ENCODE measurements at regions not wholly inside any gene's neighbourhood (a gene's known extent, or its start where the extent isn't known, plus 50 kb on each side); places are given as distances from the start of the nearest gene placed in this dataset.

GRCh38 chr10:4533621-4534020 is 292.4 kb upstream of the AKR1E2 start:
- TF ChIP-seq EZH2 (IDR thresholded peaks at IDR 0.05; ENCODE audit: borderline replicate concordance, insufficient read depth, low read depth, low read length, poor library complexity, severe bottlenecking) (no peak), CTCF (IDR thresholded peaks at IDR 0.05) (no peak)
- CTCF ChIA-PET = no interaction called here
- Histone ChIP-seq H3K27ac (ENCODE audit: low read length in 2 of 2) (no peak overlapping the region), H3K79me2 (ENCODE audit: control insufficient read depth, insufficient read depth, low read length) (no peaks in the 10 kb centered on the region), H3K4me3 (ENCODE audit: control extremely low read depth in 1 of 5, extremely low read depth in 1 of 5, insufficient read depth in 1 of 5, low read depth in 2 of 5, low read length in 4 of 5) (no peak overlapping the region), H3K4me2 (replicated peaks; ENCODE audit: low read depth, low read length, poor library complexity, severe bottlenecking) (no peak overlapping the region), H3K9ac (ENCODE audit: low read length) (no peak overlapping the region), H4K20me1 (ENCODE audit: control insufficient read depth, insufficient read depth, low read length, poor library complexity, severe bottlenecking) (no peaks in the 10 kb centered on the region), H3K27me3 (replicated peaks in 1 of 4; ENCODE audit: control extremely low read depth in 1 of 4, control insufficient read depth in 3 of 4, insufficient read depth in 4 of 4, low read length in 3 of 4) (no peaks in the 10 kb centered on the region), H3K9me3 (ENCODE audit: control extremely low read depth in 1 of 3, control insufficient read depth in 2 of 3, insufficient read depth in 1 of 3, low read length in 2 of 3) (peaks cover 0 to 5% (median 0%) of the 10 kb centered on the region in 3 donors), H2AFZ (ENCODE audit: insufficient read depth, low read depth, low read length, poor library complexity, severe bottlenecking) (no peak overlapping the region), H3K36me3 (replicated peaks in 1 of 2; ENCODE audit: control extremely low read depth in 1 of 2, control insufficient read depth in 1 of 2, extremely low read depth in 1 of 2, insufficient read depth in 2 of 2, low read length in 1 of 2) (no peaks in the 10 kb centered on the region), H3K4me1 (ENCODE audit: control insufficient read depth in 2 of 2, insufficient read depth in 2 of 2, low read length in 2 of 2) (no peaks in the 10 kb centered on the region)
- intact Hi-C loops (cut with micrococcal nuclease) = no loop called here
- POLR2A ChIA-PET = no interaction called here
- Mint-ChIP-seq H3K4me3 (no peak overlapping the region), H3K27ac (no peak overlapping the region), H3K4me1 (no peaks in the 10 kb centered on the region), H3K27me3 (peaks cover 14% of the 10 kb centered on the region), H3K9me3 (ENCODE audit: insufficient read depth) (no peaks in the 10 kb centered on the region)
- no CpG with 5 or more reads among the region's 6 CpGs for WGBS (ENCODE audit: insufficient coverage)
- DNase-seq (no peak), ATAC-seq (ENCODE audit: low read depth) (no peak)

- Histone ChIP-seq H3K4me3 (ENCODE audit: control extremely low read depth in 1 of 5, extremely low read depth in 1 of 5, insufficient read depth in 1 of 5, low read depth in 2 of 5, low read length in 4 of 5) (no peak overlapping the region), H2AFZ (ENCODE audit: insufficient read depth, low read depth, low read length, poor library complexity, severe bottlenecking) (no peak overlapping the region), H3K4me2 (replicated peaks; ENCODE audit: low read depth, low read length, poor library complexity, severe bottlenecking) (no peak overlapping the region), H3K9ac (ENCODE audit: low read length) (no peak overlapping the region), H3K27ac (ENCODE audit: low read length in 2 of 2) (no peak overlapping the region), H3K27me3 (replicated peaks in 1 of 4; ENCODE audit: control extremely low read depth in 1 of 4, control insufficient read depth in 3 of 4, insufficient read depth in 4 of 4, low read length in 3 of 4) (no peaks in the 10 kb centered on the region), H3K9me3 (ENCODE audit: control extremely low read depth in 1 of 3, control insufficient read depth in 2 of 3, insufficient read depth in 1 of 3, low read length in 2 of 3) (peaks cover 0 to 5% (median 0%) of the 10 kb centered on the region in 3 donors), H3K36me3 (replicated peaks in 1 of 2; ENCODE audit: control extremely low read depth in 1 of 2, control insufficient read depth in 1 of 2, extremely low read depth in 1 of 2, insufficient read depth in 2 of 2, low read length in 1 of 2) (no peaks in the 10 kb centered on the region), H3K4me1 (ENCODE audit: control insufficient read depth in 2 of 2, insufficient read depth in 2 of 2, low read length in 2 of 2) (no peaks in the 10 kb centered on the region), H3K79me2 (ENCODE audit: control insufficient read depth, insufficient read depth, low read length) (no peaks in the 10 kb centered on the region), H4K20me1 (ENCODE audit: control insufficient read depth, insufficient read depth, low read length, poor library complexity, severe bottlenecking) (no peaks in the 10 kb centered on the region)
- Mint-ChIP-seq H3K27ac (no peak overlapping the region), H3K27me3 (peaks cover 17% of the 10 kb centered on the region), H3K4me3 (no peak overlapping the region), H3K9me3 (ENCODE audit: insufficient read depth) (no peaks in the 10 kb centered on the region), H3K4me1 (no peaks in the 10 kb centered on the region)
- no peak for TF ChIP-seq EZH2 (IDR thresholded peaks at IDR 0.05; ENCODE audit: borderline replicate concordance, insufficient read depth, low read depth, low read length, poor library complexity, severe bottlenecking)
- TF ChIP-seq CTCF (IDR thresholded peaks at IDR 0.05) = no peak
- ChIA-PET POLR2A (no interaction called here), CTCF (no interaction called here)
- intact Hi-C loops (cut with micrococcal nuclease) = no loop called here
- no peak for ATAC-seq (ENCODE audit: low read depth)
- whole genome bisulfite sequencing (ENCODE audit: insufficient coverage) = no CpG with 5 or more reads among the region's 1 CpG
- DNase-seq = no peak
Measured at GRCh38 chr10:4532976-4533375, 293.0 kb upstream of the AKR1E2 start.

Data from B cell (primary cell).